ENCODE measurements at regions not wholly inside any gene's neighbourhood (a gene's known extent, or its start where the extent isn't known, plus 50 kb on each side); places are given as distances from the start of the nearest gene placed in this dataset.

- Histone ChIP-seq H3K27me3 (no peaks in the 10 kb centered on the region), H3K4me3 (no peak overlapping the region), H3K27ac (no peak overlapping the region), H3K9me3 (no peaks in the 10 kb centered on the region), H3K36me3 (no peaks in the 10 kb centered on the region), H3K4me1 (no peaks in the 10 kb centered on the region)
- intact Hi-C loops (cut with DNase I), result no loop called here
- ATAC-seq (no peak), DNase-seq (no peak)
- 84% methylated on average over 3 of the region's 9 CpGs for WGBS (ENCODE audit: insufficient coverage, low coverage, low lambda C conversion rate, missing lambda C conversion rate)
- TF ChIP-seq POLR2A (IDR thresholded peaks at IDR 0.05) (no peak), CTCF (IDR thresholded peaks at IDR 0.05) (no peak)
Measured at GRCh38 chr11:134677397-134677822, 265.4 kb upstream of the B3GAT1 start.

GRCh38 chr11:134676516-134677287 lies 264.7 kb upstream of the B3GAT1 start:
- Histone ChIP-seq H3K27me3 (no peaks in the 10 kb centered on the region), H3K9me3 (no peaks in the 10 kb centered on the region), H3K36me3 (no peaks in the 10 kb centered on the region), H3K4me1 (no peaks in the 10 kb centered on the region), H3K4me3 (no peak overlapping the region), H3K27ac (no peak overlapping the region)
- ATAC-seq (no peak), DNase-seq (no peak)
- TF ChIP-seq POLR2A (IDR thresholded peaks at IDR 0.05), result no peak
- TF ChIP-seq CTCF (IDR thresholded peaks at IDR 0.05), result no peak
- intact Hi-C loops (cut with DNase I), result no loop called here
- 75% methylated on average over 6 of the region's 16 CpGs for WGBS (ENCODE audit: insufficient coverage, low coverage, low lambda C conversion rate, missing lambda C conversion rate)

GRCh38 chr11:134675983-134676382 lies 263.9 kb upstream of the B3GAT1 start:
- Histone ChIP-seq H3K27me3 (no peaks in the 10 kb centered on the region), H3K4me3 (no peak overlapping the region), H3K9me3 (no peaks in the 10 kb centered on the region), H3K27ac (no peak overlapping the region), H3K4me1 (no peaks in the 10 kb centered on the region), H3K36me3 (no peaks in the 10 kb centered on the region)
- 48% methylated on average over 5 of the region's 5 CpGs for WGBS (ENCODE audit: insufficient coverage, low coverage, low lambda C conversion rate, missing lambda C conversion rate)
- no peak for DNase-seq
- ATAC-seq, result no peak
- intact Hi-C loops (cut with DNase I), result no loop called here
- TF ChIP-seq CTCF (IDR thresholded peaks at IDR 0.05) (no peak), POLR2A (IDR thresholded peaks at IDR 0.05) (no peak)

- TF ChIP-seq CTCF (IDR thresholded peaks at IDR 0.05) (no peak), POLR2A (IDR thresholded peaks at IDR 0.05) (no peak)
- H3K36me3 ChIP-seq, result no peaks in the 10 kb centered on the region
- no peaks in the 10 kb centered on the region for H3K9me3 ChIP-seq
- no peak overlapping the region for H3K4me3 ChIP-seq
- no peak for ATAC-seq
- DNase-seq, result no peak
- intact Hi-C loops (cut with DNase I), result no loop called here
- WGBS (ENCODE audit: insufficient coverage, low coverage, low lambda C conversion rate, missing lambda C conversion rate), result 24% methylated on average over 2 of the region's 2 CpGs
- H3K27me3 ChIP-seq, result no peaks in the 10 kb centered on the region
- H3K4me1 ChIP-seq, result no peaks in the 10 kb centered on the region
- no peak overlapping the region for H3K27ac ChIP-seq
Measured at GRCh38 chr11:134674974-134675373, 262.9 kb upstream of the B3GAT1 start.

Measured in right lobe of liver (tissue), 6 donors.